CMK (cell line): ENCODE measurements at regions not wholly inside any gene's neighbourhood (a gene's known extent, or its start where the extent isn't known, plus 50 kb on each side); places are given as distances from the start of the nearest gene placed in this dataset.
"Not testable (repeated sequence)": the region's sequence is repeated elsewhere in the genome, so short reads cannot be mapped to it uniquely, and the experiment has no call there.

Experiments
- DNase-seq: peaks from one replicate; pipeline ENCODE4 v3.0.0-alpha.2; 2010; ENCODE audit warnings: low read depth

- DNase-seq, result no peak
Observed at GRCh38 chr1:80629304-80629837, 1171.4 kb upstream of the ADGRL2 start.

- DNase-seq, result no peak
Observed at GRCh38 chr1:80624682-80625081, 1176.1 kb upstream of the ADGRL2 start.

GRCh38 chr1:80607064-80607463 is 1193.7 kb upstream of the ADGRL2 start:
- no peak for DNase-seq

- no peak for DNase-seq
Observed at GRCh38 chr1:80594013-80594412, 1206.7 kb upstream of the ADGRL2 start.

- no peak for DNase-seq
Observed at GRCh38 chr1:80593197-80593596, 1207.5 kb upstream of the ADGRL2 start.

GRCh38 chr1:80582980-80583379 is 1217.8 kb upstream of the ADGRL2 start:
- DNase-seq, result no peak

- DNase-seq, result no peak
Observed at GRCh38 chr1:80579055-80579454, 1221.7 kb upstream of the ADGRL2 start.

- no peak for DNase-seq
Observed at GRCh38 chr1:80566867-80567266, 1233.9 kb upstream of the ADGRL2 start.

- no peak for DNase-seq
Observed at GRCh38 chr1:80566123-80566522, 1234.6 kb upstream of the ADGRL2 start.

- no peak for DNase-seq
Observed at GRCh38 chr1:80565406-80565805, 1235.3 kb upstream of the ADGRL2 start.

GRCh38 chr1:80542231-80542630 is 1258.5 kb upstream of the ADGRL2 start:
- DNase-seq, result no peak

GRCh38 chr1:80540596-80540995 is 1260.1 kb upstream of the ADGRL2 start:
- DNase-seq, result no peak

- DNase-seq, result no peak
Observed at GRCh38 chr1:80540149-80540548, 1260.6 kb upstream of the ADGRL2 start.

- DNase-seq, result not testable (repeated sequence)
Observed at GRCh38 chr1:80539298-80539697, 1261.4 kb upstream of the ADGRL2 start.

- no peak for DNase-seq
Observed at GRCh38 chr1:80536461-80536860, 1264.3 kb upstream of the ADGRL2 start.

- DNase-seq, result no peak
Observed at GRCh38 chr1:80535466-80535865, 1265.3 kb upstream of the ADGRL2 start.

- DNase-seq, result no peak
Observed at GRCh38 chr1:80534606-80535360, 1266.0 kb upstream of the ADGRL2 start.

GRCh38 chr1:80533775-80534334 is 1266.9 kb upstream of the ADGRL2 start:
- no peak for DNase-seq

GRCh38 chr1:80533093-80533492 is 1267.6 kb upstream of the ADGRL2 start:
- no peak for DNase-seq

GRCh38 chr1:80531182-80531581 is 1269.6 kb upstream of the ADGRL2 start:
- DNase-seq, result no peak

GRCh38 chr1:80529546-80529945 is 1271.2 kb upstream of the ADGRL2 start:
- no peak for DNase-seq

GRCh38 chr1:80523861-80524260 is 1276.9 kb upstream of the ADGRL2 start:
- no peak for DNase-seq

GRCh38 chr1:80523071-80523470 is 1277.7 kb upstream of the ADGRL2 start:
- DNase-seq, result not testable (repeated sequence)

GRCh38 chr1:80520949-80521348 is 1279.8 kb upstream of the ADGRL2 start:
- no peak for DNase-seq
